ENCODE measurements at regions not wholly inside any gene's neighbourhood (a gene's known extent, or its start where the extent isn't known, plus 50 kb on each side); places are given as distances from the start of the nearest gene placed in this dataset.

GRCh38 chr6:26270486-26270861 lies 94.5 kb upstream of the BTN3A2 start:
- TF ChIP-seq, protein P1, sequence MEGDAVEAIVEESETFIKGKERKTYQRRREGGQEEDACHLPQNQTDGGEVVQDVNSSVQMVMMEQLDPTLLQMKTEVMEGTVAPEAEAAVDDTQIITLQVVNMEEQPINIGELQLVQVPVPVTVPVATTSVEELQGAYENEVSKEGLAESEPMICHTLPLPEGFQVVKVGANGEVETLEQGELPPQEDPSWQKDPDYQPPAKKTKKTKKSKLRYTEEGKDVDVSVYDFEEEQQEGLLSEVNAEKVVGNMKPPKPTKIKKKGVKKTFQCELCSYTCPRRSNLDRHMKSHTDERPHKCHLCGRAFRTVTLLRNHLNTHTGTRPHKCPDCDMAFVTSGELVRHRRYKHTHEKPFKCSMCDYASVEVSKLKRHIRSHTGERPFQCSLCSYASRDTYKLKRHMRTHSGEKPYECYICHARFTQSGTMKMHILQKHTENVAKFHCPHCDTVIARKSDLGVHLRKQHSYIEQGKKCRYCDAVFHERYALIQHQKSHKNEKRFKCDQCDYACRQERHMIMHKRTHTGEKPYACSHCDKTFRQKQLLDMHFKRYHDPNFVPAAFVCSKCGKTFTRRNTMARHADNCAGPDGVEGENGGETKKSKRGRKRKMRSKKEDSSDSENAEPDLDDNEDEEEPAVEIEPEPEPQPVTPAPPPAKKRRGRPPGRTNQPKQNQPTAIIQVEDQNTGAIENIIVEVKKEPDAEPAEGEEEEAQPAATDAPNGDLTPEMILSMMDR (IDR thresholded peaks at IDR 0.05; ENCODE audit: low read depth, low read length): no peak
- TF ChIP-seq POLR2A (IDR thresholded peaks at IDR 0.05; ENCODE audit: extremely low read depth, insufficient read length): no peak
